Activated CD4-positive, alpha-beta T cell treated with anti-CD3 and anti-CD28 coated beads, Interleukin-10, Interleukin-2, amounts not matched to agents 100 ng/mL and 50 ng/mL, durations not matched to agents 16 hours and 8 hours (primary cell): ENCODE measurements at regions not wholly inside any gene's neighbourhood (a gene's known extent, or its start where the extent isn't known, plus 50 kb on each side); places are given as distances from the start of the nearest gene placed in this dataset.
"Not testable (repeated sequence)": the region's sequence is repeated elsewhere in the genome, so short reads cannot be mapped to it uniquely, and the experiment has no call there.

Experiments used
- DNase-seq: peaks from one replicate; pipeline ENCODE4 v3.0.0-alpha.2; 2020

DNA sequence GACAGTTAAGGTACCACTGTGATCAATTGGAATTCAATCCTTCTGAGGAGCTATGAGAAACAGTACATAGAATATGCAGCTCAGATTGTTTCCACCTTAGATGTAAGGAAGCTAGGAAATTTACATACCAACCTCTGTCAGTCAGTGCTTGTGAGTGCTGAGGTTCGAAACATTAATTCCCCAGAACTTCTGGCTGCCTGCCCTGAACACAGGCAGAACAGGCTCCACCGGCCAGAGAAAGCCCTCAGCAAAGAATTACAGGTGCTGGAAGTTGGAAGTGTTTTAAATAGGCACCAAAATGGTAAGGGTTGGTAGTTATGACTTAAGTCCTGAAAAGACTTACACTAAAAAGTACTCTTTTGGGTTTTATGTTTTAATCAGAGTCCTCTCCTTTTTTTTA, 651.8 kb downstream of the C4orf33 start:
- no peak for DNase-seq

DNA sequence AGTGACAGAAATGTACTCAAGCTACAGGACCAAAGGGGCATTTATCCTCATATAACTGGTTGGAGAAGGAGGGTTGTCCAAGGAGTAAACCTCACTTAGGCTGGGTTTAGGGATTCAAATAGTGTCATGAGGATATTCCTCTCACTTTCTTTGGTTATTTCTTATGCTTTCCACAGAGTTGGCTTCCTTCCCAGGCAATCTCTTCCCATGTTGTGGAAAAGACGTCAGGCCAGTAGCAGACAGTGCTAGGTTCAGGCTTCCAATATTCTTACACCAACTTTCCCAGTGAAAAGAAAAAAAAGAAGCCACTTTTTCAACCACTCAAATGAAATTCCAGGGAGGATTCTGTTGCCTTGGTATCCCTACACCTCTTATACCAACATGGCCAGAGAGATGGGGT, 653.0 kb downstream of the C4orf33 start:
- no peak for DNase-seq

GRCh38 chr4:129751646-129752045, 655.7 kb downstream of the C4orf33 start:
- no peak for DNase-seq

DNA sequence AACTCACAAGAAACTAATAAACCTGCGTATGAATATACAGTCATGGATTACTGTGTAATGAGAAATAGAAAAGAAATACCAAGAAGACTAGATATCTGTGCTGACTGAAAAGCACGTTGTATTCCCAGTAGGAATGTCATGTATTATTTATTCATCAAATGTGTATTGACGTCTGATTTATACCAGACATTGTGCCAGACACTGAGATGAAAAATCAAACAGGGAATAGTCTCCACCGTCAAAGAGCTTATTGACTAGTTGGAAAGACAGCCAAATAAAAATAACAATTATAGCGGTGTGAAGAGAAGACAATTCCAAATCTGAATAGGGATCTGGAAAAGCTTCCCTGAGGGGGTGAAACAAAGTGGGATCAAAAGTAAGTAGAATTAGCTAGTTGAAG, 687.6 kb downstream of the C4orf33 start:
- DNase-seq = no peak

DNA sequence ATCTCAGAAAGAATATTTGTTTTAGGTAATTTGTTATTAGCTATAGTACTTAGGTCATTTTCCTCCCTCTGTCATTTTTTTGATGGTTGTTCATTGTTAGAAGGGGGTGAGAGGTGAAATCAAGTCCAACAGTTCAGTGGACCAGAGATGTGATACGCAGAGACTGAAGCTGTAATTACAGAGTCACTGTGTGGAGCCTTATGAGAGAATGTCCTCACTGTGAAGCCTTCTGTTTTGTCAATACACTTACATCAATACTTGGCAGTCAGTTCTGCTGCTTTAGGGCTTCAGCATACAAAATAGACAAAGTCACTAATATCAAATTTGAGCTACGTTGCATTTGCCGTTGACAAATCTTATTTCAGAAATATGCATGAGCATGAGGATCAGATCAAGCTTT, 692.5 kb downstream of the C4orf33 start:
- no peak for DNase-seq

DNA sequence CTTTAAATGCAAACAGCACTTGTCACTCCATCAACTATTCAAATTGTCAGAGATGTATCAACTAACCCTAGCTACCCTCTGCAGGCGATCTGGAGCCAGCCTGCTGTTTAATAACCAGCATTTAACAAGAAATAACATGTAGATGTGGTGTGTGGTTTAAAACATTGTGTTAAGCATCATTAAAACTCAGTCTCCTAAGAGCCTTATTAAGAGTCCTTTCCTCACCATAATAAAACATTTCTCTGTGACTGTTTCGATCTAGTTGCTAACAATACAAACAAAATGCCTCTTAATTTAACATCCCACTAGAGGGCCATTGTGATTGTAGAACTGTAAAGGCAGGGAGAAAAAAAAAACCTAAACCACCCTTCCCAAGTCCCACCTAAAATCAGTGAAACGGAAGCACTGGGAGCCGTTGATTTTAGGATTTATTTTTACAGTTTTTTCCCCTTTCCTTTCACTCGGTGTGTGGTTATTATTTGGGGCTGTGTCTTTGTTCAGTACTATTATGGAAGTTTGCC, 708.6 kb downstream of the C4orf33 start:
- DNase-seq = no peak

GRCh38 chr4:129806986-129807385, 711.0 kb downstream of the C4orf33 start:
- DNase-seq = no peak

GRCh38 chr4:129808242-129808641, 712.3 kb downstream of the C4orf33 start:
- no peak for DNase-seq

- DNase-seq = no peak
Measured at GRCh38 chr4:129821073-129821472, 725.1 kb downstream of the C4orf33 start.

DNA sequence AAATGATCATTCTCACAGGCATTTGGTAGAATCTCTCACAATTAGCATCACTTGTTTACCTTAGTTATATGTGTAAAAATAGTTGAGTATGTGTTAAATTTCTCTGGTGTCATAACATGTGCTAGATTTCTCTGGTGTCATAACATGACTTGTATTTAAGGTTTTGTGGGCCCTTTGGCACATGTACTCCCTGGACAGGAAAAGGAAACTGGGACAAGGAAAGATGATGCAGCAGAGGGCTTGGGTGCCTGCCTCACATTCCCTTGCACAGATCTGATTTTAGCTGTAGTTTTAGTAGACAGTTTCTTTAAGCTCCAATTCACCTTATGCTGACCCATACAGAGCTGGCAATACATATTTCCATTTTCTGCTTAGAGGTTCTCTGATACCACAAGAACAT, 726.0 kb downstream of the C4orf33 start:
- no peak for DNase-seq

DNA sequence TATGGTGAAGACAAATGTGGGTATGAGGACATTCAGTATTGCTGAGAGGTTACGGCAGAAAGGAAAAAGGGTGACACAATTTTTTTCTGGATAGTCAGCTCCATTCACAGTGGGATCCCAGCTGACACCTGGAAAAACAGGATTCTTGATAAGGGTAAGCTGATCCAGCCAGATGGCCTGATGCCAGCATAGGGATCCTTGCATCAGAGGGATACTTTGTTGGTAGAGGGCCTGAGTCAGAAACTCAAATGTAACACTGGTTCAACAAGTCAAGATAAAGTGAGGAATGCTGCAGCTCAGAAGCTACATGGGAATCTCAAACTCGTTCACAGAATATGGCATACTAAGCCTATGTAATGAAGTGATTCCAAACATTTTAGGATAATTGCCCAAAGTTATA, 726.7 kb downstream of the C4orf33 start:
- no peak for DNase-seq

DNA sequence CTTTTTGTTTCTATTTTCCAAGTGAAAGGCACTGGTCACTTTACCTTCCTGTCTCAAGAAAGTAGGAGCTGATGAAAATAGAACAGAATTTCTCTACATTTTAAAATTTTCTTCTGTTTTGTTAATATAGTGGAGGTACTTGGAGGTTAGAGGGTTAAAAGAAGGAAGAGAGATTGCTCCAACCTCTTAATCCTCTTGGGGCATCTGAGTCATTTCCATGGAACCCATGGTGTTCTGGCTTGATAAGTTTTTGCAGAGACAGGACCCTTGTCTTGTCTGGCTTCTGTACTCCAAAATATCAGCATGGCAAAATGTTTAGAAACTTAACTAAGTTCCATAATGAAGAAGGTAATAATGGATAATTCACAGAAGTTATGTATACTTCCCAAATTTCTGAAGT, 727.2 kb downstream of the C4orf33 start:
- DNase-seq = no peak

DNA sequence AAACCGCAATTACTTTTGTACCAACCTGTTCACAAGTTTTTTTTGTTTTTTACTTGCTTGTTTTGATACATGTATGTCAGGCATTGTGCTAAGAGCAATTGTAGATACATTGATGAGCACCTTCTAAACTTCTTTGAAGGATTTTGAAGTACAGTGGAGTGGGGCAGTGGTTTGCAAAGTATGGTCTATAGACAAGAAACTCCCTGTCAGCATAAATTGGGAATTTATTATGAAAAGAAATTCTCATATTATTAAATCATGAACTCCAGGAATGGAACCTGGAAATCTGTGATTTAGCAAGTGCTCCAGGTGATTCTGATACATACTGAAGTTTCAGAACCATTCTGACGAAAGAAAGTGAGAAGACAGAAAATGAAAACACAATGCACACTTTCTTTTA, 733.4 kb downstream of the C4orf33 start:
- DNase-seq = no peak

DNA sequence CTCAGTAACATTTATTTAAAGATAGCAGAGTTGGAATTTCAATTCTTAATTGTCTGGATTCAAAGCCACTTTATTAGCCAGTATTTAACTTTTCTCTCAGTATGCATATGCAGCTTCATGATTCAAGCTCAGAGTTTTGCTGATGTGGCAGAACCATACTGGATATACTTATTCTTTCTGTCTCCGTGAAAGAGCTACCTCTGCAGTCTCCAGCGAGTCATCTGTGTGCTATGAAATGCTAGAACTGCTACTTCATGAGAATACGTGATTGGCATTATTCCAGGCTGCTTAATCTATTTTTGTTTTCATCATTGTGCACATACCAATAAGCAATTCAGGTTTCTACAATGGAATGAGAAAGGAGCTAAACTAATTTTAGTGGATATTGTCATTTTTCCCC, 743.7 kb downstream of the C4orf33 start:
- no peak for DNase-seq

DNA sequence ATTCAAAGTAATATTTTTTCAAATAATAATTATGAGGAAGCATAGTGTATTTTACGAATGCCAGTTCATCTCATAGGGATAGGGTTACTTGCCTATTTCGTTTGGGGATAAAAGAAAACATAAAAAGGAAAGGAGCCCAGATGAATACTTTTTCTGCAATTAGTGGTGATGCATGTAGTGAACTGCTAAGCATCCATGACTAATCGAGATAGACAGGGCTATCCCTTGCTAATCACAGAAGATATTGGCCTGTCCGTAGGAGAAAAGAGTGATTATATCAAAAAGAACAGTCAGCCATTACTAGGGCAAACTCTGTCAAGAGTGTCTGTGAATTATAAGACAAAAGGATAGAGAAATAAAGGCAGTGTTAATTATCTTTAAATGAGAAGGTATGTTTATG, 746.1 kb downstream of the C4orf33 start:
- no peak for DNase-seq

- DNase-seq = no peak
Measured at GRCh38 chr4:129852434-129852833, 756.5 kb downstream of the C4orf33 start.

- not testable (repeated sequence) for DNase-seq
Measured at GRCh38 chr4:129853685-129854467, 757.9 kb downstream of the C4orf33 start.

DNA sequence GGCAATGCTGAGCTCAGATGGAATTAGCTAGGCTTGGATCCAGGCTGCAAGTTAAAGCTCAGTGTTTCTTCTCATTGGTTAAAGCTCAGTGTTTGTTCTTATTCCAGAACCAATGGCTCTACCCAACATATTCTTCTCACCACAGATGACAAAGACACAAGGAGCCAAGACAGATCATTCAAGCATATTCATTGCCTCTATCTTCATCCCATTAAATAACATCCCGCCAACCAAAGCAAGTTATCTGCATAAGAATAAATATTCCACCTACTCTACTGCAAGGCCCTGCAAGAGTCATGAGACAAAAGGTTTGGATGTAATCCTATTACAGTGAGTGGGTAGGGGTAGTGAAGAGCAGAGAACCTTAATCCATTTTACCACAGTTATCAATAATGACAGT, 766.5 kb downstream of the C4orf33 start:
- DNase-seq = no peak

DNA sequence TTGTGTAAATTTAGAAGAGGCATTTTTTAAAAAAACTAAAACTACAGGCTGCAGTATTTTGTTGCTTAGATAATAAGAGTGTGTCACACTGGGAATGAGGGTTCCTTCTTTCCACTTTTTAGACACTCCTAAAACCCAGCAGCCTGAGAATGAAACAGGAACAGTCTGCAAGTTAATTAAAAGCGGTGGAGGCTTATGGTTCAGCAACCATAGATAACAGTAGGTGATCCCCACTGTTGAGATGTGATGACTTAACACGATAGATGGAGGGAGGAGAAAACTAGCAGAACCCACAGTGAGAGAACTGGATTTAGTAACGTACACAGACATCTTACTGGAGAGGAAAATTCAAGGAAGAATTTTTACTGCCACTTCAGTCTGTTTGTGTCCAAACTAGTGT, 767.3 kb downstream of the C4orf33 start:
- no peak for DNase-seq

GRCh38 chr4:129883996-129884395, 788.0 kb downstream of the C4orf33 start:
- DNase-seq = no peak

- no peak for DNase-seq
Measured at GRCh38 chr4:129897111-129897510, 801.2 kb downstream of the C4orf33 start.

DNA sequence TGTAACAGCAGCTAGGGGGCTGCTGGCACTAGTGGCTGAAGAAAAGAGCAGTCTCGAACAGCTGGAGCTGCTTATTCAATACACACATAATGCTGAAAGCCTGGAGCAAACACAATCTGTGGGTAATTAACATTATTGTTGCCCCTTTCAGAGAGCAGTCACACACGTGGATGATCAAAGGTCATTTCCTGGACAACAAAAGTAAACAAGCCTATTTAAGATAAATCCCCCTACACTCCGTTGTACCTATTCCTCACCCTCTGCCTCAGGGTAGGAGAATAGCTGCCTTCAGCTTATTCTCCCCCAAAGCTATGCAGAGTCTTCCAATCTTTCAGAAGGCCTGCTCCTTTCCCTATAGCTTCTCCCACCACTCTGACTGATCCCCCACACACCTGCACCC, 803.9 kb downstream of the C4orf33 start:
- DNase-seq = no peak

DNA sequence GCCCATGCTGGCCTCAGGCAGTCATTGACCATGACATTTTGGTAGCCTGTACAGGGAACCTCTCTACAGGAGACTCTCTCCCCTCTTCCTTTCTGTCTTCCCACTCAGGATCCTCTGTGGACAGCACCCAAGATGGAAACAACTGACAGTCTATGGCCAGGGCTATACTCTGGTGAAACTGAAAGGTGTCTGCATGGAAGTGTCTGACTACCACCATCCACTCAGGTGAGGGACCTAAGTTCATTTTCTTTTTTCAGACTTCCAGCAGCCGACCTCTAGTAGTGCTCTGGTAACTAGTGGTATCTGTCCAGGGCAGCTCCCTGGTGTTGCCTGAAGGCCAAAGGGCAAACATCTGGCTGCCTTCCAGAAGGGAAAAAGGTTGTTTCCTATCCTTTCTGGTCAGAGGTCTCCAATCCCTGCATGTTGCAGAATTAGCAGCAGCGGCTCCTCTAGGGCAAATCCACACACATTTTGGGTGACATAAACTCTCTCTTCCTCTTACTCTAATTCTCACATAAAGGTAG, 804.5 kb downstream of the C4orf33 start:
- no peak for DNase-seq

- DNase-seq = no peak
Measured at GRCh38 chr4:129901205-129901604, 805.3 kb downstream of the C4orf33 start.

DNA sequence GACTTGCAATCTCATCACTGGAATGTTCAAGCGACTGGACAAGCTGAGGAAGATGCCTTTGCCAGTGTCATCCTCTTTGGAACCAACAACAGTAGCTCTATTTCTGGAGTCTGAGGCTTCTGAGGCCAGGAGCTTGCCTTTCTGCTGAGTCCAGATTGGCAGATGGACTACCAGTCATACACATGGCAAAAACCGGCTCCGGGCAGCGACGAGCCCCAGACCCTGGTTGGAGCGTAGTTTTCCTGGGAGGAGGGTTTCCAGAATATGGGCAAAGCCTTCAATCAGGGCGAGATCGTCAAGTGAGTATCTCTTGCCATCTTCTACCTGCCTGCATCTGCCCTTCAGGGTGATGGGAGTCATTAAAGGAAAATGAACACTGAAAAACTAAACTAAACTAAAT, 807.9 kb downstream of the C4orf33 start:
- DNase-seq = no peak
